ENCODE measurements at regions not wholly inside any gene's neighbourhood (a gene's known extent, or its start where the extent isn't known, plus 50 kb on each side); places are given as distances from the start of the nearest gene placed in this dataset.
A peak's percentile ranks its signal among the peaks of the same experiment; 100 is the strongest.

DNA sequence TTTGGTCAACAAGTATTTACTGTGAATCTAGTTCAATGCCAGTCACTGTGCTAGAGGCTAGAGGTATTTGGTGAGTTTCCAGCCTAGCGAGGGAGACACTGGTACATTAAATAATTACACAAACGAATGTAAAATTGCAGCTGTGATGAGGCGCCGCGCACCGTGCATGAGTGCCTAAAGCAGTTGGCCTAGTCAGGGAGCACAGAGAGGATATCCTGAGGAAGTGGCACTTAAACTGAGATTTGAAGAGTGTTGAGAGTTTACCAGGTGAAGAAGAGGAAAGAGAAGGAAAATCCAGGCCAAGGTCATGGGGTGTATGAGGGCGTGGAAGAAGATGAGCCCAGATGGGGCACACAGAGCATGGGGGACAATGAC, 157.6 kb upstream of the NDUFV2 start:
- no peak for DNase-seq (ENCODE audit: low read depth)

DNA sequence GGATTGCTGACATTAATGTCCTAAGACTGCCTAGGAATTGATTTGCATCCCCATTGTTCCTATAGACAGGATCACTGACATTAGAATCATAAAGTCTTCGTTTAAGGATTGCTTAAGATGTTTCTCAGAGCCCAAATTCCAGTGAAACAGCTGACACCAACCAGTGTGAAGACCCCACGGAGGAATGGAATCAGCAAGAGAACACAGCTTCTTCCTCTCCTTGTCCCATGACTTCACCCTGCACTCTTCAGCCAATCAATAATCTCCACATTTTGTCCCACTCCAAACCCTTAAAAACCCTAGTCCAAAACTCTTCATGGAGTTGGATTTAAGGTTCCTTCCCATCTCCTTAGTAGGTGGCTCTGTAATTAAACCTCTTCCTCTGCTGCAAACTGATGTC, 157.0 kb upstream of the NDUFV2 start:
- DNase-seq (ENCODE audit: low read depth): no peak

DNA sequence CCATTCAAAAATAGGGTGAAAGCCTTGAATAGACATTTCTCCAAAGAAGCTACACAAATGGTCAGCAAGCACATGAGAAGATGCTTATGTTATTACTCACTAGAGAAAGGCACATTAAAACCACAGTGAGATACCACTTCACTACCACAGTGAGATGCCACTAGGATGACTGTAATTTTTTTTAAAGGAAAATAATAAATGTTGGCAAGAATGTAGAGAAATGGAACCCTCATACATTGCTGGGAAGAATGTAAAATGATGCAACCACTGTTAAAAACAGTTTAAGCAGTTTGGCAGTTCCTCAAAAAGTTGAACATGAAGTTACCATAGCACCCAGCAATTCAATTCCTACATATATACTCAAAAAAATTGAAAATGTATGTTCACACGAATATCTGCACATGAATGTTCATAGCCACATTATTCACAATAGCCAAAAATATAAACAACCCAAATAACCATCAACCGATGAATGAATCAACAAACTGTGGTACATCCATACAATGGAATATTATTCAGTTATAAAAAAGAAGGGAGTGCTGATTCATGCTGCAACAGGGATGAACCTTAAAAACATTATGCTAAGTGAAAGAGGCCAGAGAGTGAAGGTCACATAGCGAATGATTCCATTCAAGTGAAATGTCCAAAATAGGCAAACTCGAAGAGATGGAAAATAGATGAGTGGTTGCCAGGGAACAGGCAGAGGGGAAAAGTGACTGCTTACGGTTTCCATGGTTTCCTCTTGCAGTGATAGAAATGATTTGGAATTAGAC, 156.2 kb upstream of the NDUFV2 start:
- peak; percentile 94 for DNase-seq (ENCODE audit: low read depth)

DNA sequence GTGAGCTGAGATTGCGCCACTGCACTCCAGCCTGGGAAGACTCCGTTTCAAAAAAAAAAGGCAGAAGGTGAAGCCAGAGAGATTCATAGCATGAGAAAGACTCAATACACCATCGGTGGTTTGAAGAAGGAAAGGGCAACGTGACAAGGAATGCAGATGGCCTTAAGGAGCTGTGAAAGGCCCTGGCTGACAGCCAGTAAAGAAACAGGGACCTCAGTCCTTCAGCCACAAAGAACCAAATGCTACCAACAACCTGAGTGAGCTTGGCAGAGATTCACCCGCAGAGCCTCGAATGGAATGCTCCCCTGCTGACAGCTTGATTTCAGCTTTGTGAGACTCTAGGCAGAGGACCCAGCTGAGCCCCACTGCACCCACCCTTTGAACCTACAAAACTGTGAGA, 154.9 kb upstream of the NDUFV2 start:
- DNase-seq (ENCODE audit: low read depth): peak; percentile 59

DNA sequence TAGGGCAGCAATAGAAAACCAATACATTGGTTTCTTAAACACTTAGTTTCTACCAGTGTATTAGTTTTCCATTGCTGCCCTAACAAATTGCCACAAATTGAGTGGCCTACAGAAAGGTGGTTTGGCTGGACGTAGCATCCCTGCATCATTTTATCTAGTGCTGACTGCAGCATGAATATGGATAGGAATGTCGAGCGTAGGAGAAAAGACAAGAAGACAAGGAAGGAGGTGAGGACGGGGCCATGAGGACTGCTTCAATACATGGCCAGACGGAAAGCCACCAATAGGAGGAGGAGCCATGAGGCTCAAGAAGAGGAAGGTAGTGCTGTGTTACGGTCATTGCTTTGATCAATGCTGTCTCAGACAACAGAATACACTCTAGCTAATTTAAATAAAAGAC, 154.5 kb upstream of the NDUFV2 start:
- no peak for DNase-seq (ENCODE audit: low read depth)

DNA sequence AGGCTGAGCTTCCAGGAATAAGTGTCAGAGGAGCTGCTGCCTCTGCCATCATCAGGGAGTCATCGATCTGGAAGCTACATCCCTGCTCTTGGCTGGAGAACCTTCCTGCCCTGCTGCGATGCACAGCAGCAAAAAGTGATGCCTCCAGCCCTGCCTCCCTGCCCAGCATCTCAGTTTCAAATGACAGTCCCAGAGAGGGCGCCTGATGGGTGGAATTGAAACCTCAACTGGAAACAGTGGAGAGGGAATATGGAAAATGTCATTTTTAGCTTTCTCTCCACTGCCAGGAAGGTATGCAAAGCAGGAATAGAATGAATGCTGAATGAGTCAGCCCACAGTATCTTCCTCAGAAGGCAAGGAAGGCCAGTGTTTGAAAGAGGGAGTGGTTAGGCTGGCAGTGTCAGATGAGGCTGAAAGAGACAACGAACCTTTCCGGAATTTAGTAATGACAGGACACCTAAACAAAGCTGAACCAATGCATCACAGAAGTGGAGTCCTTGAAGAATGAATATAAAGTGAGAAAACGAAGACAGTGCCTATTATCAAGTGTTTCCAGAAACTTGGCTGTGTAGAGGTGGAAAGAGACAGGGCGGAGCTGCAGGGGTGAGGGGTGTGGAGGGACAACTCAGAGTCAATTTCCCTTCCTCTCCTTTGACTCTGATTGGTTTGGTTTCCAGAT, 153.9 kb upstream of the NDUFV2 start:
- DNase-seq (ENCODE audit: low read depth): peak; percentile 94

DNA sequence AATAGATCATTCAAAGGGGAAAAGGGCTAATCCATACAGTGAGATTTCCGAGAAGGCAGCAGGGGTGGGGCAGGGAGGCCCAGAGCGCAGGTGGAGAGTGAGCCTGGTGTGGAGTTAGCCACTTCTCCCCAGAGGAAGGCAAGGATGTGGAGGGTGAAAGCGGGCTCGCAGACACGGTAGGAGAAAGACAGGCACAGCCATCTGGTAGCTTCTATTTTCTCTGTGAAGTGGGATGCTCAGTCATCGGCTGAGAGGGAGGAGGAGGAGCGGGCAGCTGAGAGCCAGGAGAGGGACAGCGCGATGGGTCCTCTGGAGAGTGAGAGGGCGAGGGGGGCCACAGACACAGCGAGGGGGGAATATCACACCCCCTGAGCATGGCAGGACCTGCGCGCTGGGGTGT, 153.3 kb upstream of the NDUFV2 start:
- no peak for DNase-seq (ENCODE audit: low read depth)

DNA sequence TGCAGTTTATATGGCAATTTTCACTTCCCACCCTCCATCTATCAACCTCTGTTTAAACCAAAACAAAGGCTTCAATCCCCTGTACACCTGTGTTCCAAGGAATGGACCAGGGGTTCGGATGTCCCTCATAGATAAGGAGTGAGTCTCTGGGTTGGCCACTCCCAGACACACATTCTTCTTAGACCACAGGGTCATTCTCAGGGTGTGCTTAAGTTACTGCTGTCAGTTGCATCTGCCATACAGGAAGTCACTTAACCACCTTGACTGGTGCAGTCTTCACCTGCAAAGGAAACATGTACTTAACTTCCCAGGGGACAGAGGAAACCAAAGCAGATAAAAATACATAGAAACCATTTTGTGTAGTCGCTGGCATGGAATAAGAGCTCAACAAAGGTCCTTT, 151.0 kb upstream of the NDUFV2 start:
- DNase-seq (ENCODE audit: low read depth): no peak

DNA sequence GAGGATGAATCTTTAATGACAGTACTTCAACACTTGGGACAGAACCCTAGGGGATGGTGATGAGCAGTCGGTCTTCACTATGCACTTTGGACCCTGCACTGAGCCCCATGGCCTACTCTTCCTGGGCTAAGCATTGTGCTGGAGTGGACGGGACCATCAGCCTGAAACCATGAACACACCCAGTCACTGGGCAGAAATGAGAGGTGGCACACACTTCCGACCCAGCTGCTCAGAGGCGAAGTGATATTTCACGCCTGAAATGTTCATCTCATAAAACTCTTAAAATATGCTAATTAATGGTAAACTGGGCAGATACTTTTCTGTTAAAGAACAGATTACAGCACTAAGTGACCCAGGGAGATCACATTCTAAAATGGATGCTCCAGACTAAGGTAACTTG, 150.3 kb upstream of the NDUFV2 start:
- DNase-seq (ENCODE audit: low read depth): no peak

DNA sequence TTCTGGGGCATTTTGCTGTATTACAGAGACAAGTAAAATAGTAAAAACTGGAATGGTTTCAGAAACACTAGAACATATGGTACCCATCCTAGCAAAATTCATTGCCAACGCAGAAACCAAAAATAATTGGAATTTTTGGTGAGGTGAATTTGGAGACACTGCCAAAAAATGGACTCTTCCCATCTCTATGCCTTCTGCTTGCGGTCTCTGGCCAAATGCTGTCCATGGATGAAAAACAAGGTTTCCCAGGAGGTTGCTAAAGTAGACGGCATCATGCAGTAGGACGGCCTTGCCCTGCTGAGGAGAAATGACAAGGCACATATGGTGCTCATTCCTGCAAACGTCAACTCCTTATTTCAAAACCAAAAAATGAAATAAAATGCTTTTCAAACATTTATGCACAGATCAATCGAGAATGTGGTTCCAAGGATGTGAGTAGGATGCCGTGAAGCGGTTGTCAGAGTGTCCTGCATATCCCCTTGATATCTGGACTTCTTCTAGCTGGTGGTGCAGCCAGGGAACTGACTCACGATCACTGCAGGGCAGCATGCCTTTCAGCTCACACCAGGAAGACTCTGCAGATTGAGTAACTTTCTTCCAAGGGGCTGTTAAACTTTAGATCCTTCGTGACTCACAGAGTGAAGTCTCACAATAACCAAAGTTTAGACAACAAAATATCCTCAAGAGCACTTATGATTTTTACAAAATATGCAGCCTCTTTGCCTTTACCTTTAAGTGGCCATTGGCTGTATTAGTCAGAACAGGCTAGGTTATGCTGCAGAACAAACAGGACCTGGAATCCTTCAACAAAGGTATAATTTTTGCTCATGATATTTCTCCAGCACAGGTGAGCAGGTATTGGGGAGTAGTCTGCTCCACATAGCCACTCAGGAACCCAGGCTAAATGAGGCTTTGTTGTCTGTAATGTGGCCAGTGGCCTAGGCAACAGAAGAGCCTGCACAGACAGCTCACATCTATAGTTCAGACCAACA, 149.4 kb upstream of the NDUFV2 start:
- no peak for DNase-seq (ENCODE audit: low read depth)

DNA sequence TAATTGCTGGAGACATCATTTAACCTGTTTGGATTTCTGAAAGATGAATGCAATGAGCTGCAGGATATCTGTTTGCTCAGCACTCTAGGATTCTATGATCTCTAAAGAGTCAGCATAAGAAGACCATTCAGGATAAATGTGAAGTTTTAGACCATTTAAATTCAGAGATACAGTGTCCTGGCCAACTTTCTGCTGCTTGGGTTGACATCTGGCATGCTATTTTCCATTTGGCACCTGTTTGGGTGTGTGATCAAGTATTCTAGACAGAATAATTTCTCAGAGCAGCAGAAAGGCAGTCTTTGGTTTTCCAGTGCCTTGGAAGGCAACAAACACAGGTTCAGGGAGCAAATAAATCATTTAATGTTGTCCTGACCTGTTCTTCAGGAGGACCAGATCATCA, 144.8 kb upstream of the NDUFV2 start:
- DNase-seq (ENCODE audit: low read depth): no peak

DNA sequence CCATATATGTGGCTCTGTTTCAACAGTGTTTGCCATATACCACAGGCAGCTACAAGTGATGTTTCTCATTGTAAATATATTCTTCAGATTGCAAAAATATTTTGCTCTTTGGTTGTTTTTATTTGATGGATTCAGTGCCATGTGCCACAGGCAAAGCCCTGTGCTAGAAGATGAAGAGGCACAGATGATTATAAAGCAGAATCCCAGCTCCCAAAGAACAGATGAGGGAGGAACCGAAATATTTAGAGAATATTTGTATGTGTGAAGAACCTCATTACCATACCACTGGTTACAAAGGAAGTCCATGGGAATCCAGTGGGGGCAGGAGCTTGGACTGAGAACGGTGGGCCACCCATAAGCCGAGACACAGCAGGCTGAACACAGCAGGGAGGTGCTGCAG, 143.8 kb upstream of the NDUFV2 start:
- DNase-seq (ENCODE audit: low read depth): no peak

DNA sequence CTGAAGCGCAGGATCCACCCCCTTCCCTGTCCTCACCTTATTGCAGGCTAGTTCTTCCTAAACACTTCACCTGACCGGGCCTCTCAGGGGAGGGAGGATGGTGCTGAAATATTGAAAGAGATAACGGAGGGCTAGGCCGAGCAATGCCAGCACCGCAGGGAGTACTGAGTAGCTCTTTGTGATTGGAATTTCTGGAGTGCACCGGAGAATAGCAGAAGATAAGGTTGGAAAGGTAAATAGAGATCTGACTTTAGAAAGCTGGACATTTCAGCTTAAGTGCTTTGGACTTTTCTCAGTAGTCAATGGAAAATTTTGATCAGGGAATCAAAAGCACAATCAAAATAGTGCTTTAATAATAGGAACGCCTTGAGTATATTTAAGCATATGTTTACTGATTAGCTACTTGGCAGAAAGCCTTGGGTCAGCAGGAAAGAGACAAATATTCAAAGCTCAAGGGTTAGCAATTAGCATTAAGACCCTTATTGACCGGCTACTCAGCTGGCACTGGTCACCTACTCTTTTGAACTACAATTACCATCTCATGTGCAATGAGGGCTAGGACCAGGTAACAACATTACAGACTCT, 142.9 kb upstream of the NDUFV2 start:
- no peak for DNase-seq (ENCODE audit: low read depth)

DNA sequence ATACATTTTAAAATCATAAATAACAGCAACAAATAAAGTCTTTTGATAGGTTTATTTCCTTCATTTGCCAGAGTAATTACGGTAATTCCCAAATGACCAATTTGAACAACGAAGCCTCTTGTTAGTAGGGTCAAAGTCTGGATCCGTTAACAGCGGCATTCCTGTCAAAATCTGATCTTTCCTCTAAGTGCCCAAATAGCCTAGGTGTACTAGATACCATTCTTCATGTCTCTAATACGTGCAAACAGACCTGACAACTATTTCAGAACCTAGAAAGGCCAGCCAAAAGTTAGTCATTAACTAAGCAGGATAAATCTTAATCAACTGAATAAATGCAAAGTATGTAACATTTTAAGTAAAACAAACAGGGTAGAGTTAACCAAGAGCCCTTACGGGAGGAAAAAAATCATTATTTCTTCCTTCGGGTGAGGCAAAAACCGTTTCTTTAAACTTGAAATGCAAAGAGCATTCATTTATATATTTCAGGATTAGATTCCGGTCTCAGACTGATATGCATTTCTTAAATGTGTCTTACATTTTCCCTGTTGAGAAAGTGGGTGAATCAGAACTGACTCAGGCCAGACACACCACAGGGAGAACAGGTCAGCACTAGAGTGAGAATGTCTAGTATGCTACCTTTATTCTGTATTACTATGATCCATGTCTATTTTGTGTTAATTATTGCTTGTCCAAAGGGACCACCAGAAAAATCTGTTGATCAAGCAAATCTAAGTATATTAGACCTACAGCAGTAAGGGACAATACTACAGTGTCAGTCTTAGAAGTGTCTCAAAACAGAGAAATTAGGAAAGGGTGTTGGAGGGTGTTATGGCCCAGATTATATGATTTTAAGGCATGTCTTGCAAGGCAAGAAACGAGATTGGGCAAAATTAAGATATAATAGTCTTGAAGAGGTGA, 141.5 kb upstream of the NDUFV2 start:
- no peak for DNase-seq (ENCODE audit: low read depth)

DNA sequence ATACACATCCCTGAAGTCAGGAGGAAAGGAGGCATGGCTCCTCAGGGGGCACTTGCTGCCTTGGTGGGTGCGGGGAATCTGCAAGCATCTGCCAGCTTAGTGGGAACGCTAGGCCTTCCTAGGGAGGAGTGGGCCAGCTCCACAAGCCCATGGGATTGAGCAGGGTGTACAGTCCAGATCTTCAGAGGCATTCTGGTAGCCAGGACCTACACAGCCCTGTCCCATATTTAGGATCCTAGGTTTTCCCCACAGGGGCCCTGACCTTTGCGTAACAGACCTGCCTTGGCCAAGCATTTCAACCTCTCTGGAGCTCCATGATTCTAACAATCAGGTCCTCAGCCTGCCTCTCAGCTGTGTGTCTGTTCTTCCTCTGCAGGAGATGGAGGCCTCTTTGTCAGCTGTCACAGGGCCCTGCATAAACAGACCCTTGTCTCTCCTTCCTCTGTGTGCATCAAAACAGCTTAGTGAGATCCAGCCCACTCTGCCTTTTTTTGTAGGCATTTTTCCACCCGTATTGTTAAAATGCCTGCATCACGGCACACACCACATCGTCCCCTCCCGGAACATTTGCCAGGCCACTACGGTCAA, 140.2 kb upstream of the NDUFV2 start:
- no peak for DNase-seq (ENCODE audit: low read depth)

DNA sequence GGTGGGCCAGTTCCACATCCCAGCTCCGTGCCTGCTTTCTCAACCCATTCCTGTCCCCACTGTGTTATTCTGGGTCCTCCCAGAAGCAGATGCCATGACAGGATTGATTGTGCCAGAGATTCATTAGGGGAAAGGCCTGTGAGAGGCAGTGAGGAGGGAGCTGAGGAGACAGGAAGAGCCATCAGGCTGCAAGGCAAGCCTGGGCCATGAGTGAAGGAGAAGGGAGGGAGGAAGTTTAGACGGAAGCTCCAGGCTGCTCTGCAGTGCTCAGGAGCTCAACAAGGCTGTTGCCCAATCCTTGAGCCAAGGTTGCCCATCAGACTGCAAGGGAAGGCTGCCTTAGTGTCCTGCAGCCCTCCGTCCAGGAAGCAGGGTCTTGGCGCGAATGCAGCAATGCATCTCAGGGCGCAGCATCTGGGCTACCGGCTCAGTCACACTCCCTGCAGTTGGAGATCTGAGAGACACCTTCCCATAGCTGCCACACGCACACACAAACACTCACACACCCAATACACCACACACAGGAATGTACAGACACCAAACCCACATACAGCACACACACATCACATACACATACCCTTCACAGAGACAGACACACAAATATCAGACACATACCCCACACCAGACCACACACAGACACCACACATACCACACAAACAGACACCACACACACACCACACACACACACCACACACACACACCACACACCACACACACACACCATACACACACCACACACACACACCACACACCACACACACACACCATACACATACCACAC, 139.5 kb upstream of the NDUFV2 start:
- DNase-seq (ENCODE audit: low read depth): no peak

DNA sequence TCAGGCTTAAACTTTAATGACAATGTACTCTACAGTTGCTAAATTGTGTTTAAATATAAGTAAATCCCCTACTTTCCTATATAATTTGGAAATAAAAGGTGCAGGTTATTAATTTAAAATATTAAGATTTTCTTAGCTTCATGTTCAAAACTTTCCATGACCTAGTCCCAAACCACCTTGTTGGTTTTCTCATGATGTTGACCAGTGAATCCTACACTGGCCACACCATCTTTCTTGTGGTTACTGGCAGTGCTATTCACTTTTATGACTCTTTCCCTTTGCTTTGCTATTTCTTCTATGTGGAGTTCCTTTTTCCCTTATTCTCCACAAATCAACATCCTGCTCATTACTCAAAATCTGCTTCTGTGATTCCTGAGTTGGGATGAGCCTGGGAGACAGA, 138.6 kb upstream of the NDUFV2 start:
- no peak for DNase-seq (ENCODE audit: low read depth)

DNA sequence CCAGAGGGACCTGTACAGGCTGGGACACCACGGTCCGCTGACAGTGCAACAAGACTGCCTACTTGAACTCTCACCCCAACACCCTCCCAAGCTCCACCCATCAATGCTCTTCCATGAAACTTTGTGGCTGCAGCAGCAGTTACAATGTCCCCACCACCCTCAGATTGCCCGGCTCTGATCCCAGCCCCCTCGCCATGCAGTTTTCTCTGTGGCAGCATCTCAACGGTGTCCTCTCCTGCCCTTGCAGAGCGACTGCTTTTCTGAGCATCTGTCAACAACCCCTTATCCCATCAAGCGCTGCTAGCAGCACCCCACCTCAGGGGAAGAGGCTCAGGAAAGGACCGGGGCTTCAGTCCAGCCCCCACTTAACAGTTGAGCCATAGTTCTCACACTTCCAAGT, 137.1 kb upstream of the NDUFV2 start:
- no peak for DNase-seq (ENCODE audit: low read depth)

DNA sequence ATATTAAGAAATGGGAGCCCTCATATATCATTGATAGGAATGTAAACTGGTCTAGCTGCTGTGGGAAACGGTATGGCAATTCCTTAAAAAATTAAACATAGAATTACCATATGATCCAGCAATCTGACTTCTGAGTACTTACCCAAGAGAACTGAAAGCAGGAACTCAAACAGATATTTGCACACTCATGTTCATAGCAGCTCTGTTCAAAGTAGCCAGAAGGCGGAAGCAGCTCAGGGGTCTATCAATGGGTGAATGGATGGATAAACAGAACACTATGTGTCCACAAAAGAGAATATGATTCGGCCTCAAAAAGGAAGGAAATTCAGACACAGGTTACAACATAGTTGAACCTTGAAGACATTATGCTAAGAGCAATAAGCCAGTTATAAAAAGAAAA, 135.7 kb upstream of the NDUFV2 start:
- DNase-seq (ENCODE audit: low read depth): no peak

DNA sequence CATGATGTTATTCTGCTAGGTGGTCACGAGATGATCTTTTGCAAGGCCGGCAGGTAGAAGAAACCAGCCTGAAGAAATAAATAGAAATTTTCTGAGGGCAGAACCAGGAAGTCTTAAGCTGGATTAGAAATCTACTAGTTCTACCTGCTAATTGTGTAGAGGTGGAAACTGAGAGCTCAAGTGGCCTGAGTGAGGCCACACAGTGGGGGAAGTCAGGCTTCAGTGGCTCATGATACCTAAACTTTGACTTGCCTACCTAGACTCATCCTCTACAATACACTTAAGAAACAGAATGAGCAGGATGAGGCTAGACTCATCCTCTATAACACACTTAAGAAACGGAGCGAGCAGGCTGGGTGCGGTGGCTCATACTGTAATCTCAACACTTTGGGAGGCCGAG, 134.9 kb upstream of the NDUFV2 start:
- no peak for DNase-seq (ENCODE audit: low read depth)

Measured in HS-27A (cell line).